Stimulated activated CD8-positive, alpha-beta memory T cell treated with anti-CD3 and anti-CD28 coated beads, Interleukin-4, amount 100 ng/mL, for 1 hour (primary cell): ENCODE measurements at regions not wholly inside any gene's neighbourhood (a gene's known extent, or its start where the extent isn't known, plus 50 kb on each side); places are given as distances from the start of the nearest gene placed in this dataset.
"Not testable (repeated sequence)": the region's sequence is repeated elsewhere in the genome, so short reads cannot be mapped to it uniquely, and the experiment has no call there.

Experiments
- DNase-seq, 2 donors: peaks; one replicate each; pipeline ENCODE4 v3.0.0-alpha.2; 2020; ENCODE audit warnings: low read depth in 2 of 2, low spot score in 1 of 2

DNA sequence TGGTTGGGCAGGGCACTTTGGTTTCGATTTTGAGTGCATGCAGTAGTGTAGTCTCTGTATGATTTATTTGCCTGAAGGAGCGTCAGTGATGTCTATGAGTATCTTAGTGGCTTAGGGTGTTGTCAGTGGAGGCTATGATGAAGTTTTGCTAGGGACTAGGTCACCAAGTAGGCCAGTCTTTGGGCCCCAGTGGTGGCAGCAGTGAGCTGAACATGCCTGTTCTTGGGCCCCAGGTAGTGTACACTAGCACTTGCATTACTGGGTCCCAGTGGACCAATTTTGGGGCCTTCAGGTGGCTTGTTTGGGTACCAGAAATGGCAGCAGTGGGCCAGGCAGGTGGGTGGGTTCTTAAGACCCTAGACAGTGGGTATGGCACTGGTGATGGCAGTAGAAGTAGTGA is 598.7 kb upstream of the SPRY2 start:
- DNase-seq = no peak

DNA sequence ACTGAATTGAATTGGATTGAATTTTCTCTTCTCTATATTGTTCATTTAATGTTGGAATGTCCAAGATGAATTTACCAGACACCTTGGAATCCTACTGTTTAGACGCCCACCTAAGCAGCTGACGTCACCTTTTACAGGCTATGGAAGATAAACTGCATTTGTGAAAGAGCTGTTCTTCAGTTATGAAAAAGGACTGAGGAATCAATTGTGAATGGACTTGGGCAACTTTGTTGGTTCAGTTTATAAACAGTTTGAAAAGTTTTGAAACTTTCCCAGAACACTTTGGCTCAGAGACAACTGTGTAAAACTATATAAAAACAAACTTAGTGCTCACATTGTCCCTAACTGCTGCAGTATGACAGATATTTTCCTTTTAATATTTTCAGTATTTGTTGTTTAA is 590.8 kb upstream of the SPRY2 start:
- DNase-seq = no peak

GRCh38 chr13:80931118-80931517 is 590.2 kb upstream of the SPRY2 start:
- DNase-seq = no peak

- DNase-seq = no peak
Observed at GRCh38 chr13:80928241-80928640, 587.3 kb upstream of the SPRY2 start.

DNA sequence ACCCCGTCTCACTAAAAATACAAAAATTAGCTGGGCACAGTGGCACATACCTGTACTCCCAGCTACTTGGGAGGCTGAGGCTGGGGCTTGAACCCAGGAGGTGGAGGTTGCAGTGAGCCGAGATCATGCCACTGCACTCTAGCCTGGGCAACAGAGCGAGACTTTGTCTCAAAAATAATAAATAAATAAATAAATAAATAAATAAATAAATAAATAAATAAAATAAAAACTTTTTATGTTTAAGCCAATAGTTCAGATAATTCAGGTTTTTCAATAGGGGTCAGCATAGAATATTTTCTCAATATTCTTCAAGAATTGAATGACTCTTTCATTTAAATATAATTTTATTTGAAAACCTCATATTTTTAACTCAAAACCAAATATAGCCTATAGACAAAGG is 585.1 kb upstream of the SPRY2 start:
- not testable (repeated sequence) for DNase-seq

DNA sequence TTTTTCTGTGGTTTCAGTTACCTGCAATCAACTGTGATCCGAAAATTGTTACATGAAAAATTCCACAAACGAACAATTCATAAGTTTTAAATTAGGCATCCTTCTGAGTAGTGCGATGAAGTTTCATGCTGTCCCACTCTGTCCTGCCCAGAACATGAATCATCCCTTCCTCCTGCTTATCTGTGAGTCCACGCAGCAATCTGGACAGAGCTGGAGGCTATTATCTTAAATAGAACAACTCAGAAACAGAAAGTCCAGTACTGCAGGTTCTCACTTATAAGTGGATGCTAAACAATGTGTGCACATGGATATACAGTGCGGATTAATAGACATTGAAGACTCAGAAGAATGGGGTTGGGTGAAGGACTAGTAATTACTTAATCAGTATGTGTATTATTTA is 583.7 kb upstream of the SPRY2 start:
- DNase-seq = no peak

GRCh38 chr13:80923907-80924306 is 583.0 kb upstream of the SPRY2 start:
- no peak for DNase-seq

- no peak for DNase-seq
Observed at GRCh38 chr13:80921971-80922370, 581.0 kb upstream of the SPRY2 start.

DNA sequence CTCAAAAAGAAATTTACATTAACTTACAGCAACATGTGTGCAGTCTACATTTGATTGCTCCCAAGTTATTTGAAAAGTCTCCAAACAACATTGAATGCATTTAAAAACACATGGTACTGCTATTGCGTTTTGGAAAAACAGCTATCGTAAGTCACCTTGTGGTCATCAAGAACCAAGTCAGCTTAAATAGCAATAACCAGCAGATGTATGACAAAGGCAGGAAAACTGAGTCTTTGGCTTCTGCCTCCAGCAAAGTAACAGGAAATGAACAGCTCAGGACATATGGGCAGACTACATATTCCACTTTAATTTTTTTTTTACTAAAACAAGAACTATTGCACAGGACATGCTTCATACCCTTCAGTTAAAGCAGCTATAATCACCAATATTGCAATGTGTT is 580.6 kb upstream of the SPRY2 start:
- no peak for DNase-seq

GRCh38 chr13:80906860-80907259 is 565.9 kb upstream of the SPRY2 start:
- no peak for DNase-seq

DNA sequence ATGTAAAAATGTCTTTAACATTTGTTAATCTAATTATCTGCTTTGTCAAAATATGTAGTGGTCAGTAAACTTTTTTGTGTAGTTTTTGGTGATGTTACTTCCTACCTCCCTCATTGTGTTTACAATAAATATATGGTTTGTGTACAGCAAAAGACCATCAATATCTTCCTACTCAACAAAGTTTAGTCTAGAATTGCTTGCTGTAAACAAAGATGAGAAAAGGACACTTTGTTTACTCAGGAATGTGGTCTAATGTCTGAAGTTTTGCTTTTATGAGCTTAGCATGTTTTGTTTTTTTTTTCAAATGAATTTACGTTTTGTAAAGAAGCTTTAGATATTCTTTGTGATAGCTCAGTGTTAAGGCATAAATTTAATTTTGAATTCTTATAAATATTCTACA is 563.5 kb upstream of the SPRY2 start:
- no peak for DNase-seq

DNA sequence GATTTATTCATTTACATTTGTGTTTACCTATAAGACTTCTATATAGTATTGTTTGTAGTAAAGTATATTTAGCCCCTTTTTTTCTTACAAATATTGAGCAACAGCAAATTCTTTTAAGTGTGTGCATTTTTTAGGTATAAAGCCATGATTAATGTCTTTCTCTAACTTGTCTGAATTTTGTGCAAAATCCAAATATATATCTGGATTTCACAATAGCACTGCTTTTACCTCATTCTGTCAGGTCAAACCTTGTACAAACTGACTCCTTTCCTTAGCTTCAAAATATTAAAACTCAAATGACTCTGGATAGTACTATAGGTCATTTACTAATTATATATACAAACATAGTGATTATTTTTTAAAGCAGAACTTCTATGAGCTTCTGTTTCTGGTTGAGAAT is 563.0 kb upstream of the SPRY2 start:
- DNase-seq = no peak

GRCh38 chr13:80901530-80901929 is 560.6 kb upstream of the SPRY2 start:
- DNase-seq = no peak

- DNase-seq = no peak
Observed at GRCh38 chr13:80901111-80901510, 560.2 kb upstream of the SPRY2 start.

- no peak for DNase-seq
Observed at GRCh38 chr13:80900561-80900960, 559.6 kb upstream of the SPRY2 start.

DNA sequence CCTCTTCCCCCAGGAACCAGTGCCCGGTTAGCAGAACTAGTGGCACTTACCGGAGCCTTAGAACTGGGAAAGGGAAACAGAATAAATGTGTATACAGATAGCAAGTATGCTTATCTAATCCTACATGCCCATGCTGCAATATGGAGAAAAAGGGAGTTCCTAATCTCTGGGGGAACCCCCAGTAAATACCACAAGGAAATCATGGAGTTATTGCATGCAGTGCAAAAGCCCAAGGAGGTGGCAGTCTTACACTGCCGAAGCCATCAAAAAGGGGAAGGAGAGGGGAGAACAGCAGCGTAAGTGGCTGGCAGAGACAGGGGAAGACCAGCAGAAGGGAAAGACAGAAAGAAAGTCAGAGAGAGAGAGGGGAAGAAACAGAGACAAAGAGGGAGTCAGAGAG is 556.7 kb upstream of the SPRY2 start:
- DNase-seq = not testable (repeated sequence)

- DNase-seq = no peak
Observed at GRCh38 chr13:80894917-80895316, 554.0 kb upstream of the SPRY2 start.

GRCh38 chr13:80889829-80890228 is 548.9 kb upstream of the SPRY2 start:
- no peak for DNase-seq

DNA sequence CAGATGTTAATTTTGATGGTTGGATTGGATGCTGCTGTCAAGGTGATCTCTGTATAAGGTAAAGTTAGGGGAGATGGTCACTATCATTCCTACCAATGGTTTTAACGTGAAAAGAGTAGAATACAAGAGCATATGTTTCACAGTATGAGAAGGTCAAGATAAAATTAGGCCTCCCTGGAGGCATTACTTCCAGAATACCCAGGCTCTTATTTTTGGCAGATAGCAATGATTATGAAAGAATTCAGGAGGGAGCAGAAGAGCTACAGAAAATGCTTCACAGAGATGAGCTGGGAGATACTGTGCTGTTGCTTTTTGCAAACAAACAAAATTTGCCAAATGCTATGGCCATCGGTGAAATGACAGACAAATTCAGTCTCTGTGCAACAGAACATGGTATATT is 547.5 kb upstream of the SPRY2 start:
- DNase-seq = no peak

- DNase-seq = no peak
Observed at GRCh38 chr13:80884056-80884785, 543.3 kb upstream of the SPRY2 start.

DNA sequence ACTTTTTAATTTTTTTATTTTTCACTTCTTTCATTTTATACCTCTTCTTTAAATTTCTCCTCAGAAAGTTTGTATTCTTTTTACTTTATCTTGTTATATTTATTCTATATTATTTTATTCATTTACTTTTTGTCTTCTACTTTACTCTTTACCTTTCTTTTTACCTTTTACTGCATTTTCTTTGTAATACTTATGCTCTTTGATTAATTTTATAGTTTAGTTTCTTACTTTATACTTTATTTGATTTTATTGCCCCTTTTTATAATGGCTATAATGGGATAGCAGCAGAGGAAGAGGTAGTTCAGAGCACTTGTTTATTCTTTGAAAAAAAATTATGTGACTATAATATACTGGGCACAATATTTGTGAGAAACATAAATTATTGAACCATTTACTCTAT is 542.6 kb upstream of the SPRY2 start:
- no peak for DNase-seq

DNA sequence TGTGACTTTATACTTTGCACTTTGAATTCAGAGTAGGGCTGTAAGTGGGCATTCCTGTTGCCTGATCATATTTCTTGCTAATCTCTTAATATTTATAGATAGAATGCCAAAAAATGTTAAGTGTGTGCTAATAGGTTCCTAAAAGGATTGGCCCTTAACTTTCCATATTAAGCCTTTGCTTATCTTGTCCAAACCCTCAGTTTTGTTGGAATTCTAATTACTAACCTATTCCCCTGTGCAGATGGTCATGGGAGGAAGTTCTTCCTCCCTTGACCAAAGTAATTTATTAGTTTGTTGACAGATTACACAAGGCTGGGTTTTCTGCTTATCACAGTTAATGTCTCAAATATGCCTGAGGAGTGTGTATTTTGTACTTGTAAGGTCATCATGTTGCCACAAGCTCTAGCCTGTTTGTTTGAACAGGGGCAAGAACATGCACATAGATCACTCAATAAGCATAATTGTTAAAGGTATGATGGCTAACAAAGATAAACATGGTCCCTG is 541.1 kb upstream of the SPRY2 start:
- no peak for DNase-seq

DNA sequence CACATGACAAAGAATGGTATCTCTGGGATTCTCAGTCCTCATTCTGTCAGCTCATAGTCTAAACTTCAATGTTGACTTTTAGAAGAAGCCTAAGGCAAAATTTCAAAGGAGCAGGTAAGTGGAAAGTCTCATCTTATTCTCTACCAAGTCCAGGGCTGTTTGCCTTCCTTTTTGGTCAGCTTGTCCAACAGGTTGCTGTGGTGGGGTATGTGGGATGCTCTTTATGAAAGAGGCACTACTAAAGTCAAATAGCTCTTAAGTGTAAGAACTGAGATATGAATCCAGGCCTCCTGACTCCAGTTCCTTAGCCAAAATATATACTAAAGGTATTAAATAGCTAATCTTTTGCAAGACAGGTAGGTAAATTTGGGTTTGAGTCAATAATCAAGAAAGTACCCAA is 540.6 kb upstream of the SPRY2 start:
- no peak for DNase-seq
